ENCODE measurements at regions not wholly inside any gene's neighbourhood (a gene's known extent, or its start where the extent isn't known, plus 50 kb on each side); places are given as distances from the start of the nearest gene placed in this dataset.

DNA sequence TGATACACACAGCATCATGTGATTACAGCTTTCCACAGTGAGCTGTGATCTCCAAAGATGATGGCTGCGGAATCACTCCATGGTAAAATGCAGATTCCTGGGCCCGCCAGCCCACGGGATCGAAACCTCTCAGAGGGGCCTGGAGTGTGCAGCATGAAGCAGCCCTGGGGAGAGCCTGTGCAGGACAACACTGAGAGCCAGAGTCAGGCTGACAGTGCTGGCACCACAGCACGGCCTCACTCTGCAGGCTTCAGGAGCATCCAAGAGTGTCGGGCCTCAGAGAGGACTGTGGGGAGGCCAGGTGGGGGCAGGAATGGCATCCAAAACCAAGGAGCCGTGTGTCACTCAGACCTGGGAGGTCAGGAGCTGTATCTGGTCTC lies 533.4 kb downstream of the TCERG1L start:
- DNase-seq, result no peak

DNA sequence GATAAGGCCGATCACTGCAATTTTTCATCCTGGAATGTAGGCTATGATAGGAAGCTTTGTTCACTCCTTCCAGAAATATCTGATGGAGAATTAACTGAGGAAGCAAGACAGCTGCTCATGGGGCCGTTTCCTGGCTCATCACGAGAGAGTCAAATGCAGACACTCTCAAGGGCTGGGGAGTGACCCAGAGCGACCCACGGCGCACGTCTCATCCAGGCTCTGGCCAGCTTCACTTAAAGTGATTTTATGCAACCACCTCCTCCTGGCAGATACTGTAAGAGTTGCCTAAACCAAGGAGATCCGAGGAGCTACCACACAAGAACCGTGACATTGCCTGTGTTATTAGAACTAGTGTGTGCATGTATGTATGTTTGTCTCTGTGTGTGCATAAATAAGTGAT lies 530.8 kb downstream of the TCERG1L start:
- DNase-seq, result no peak

DNA sequence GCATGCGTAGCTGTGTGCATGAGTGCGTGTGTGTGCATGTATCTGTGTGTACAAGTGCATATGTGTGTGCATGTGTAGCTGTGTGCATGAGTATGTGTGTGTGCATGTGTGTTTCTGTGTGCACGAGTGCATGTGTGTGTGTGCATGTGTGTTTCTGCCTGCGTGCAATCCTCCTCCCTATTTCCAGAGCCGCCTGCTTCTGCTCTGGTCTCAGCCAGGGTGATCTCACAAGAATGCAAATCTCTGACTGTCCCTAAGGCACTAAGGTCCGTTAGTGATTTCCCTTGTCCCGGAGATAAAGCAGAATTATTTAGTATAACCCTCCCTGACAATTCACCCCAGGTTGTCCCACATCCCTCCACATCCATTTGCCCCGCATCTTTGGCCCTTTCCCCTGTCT lies 530.3 kb downstream of the TCERG1L start:
- no peak for DNase-seq

DNA sequence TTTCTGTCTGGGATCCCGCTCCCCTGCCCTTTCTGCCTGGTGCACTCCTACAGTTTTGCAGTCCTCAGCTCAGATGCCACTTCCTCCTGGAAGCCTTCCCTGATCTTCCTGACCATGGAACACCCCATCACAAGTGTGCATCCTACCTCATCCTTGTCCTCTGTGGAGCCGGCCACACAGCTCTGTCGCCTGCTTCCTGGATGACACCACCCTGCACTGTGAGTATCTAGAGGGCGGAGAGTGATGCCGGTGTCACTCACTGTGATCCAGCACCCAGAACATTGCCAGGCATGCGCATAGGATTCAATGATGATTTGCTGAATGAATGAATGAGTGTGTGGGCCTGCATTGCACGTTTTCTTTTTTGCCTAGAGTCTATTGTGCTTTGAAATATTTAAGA lies 529.9 kb downstream of the TCERG1L start:
- no peak for DNase-seq

DNA sequence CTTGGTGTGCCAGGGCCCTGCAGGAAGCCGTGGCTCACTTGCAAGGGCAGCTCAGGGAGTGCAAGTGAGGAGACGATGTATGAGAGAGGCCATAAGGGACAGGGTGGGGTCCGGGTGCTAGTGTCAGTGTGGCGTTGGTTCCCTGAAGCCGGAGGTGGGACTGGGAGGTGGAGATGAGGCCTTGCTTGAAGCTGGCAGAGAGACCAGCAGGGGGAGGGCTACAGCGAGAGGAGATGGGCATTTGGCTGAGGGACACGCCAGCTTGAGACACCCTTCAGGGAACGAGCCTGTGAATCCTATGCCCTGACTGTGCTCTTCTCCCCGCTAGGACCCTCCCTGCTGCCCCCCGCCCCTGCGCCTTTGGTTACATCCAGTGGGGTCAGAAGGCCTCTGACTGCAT lies 529.1 kb downstream of the TCERG1L start:
- DNase-seq, result no peak

DNA sequence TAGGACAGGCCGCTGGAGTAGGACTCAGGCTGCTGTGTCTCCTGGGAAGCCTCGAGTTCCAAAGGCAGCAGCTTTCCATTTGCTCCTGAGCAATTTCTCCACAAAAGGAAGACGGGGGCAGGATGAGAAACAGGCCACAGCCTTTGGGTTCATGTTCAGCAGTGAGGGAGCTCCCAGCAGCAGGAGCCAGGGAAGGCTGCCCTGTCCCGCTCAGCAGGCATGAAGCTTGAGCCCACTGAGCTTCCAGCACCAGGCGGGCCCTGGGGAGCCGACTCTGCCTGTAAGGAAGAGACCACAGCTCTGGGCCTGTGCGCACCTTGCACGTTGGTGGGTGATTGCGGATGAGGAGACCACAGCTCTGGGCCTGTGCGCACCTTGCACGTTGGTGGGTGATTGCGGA lies 527.2 kb downstream of the TCERG1L start:
- DNase-seq, result no peak

DNA sequence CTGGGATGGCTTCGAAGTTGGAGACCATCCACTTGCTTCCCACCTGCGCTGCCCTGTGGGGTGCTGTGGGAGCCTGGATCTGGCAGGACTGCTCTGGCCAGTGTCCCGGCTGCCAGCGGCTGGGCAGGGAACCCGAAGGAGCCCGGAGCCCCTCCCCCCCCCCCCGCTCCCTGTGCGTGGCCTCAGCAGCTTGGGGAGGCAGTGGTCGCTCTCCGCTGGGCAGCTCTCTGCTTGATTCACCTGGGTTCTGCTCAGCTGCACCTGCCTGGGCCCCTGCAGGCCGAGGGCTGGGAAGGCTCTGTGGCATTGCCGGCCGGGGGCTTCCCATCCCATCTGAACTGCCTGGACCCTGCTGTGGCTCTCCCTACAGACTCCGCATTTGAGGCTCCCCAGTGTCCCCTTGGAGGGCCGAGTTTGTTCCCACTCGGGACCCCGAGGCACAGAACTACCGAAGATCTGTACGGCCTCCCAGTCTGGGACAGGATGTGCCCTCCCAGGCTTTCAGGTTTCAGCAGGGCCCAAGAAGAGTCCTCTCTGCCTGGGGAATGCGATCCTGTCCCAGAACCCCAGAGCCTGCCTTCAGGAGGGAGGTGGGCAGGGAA lies 525.1 kb downstream of the TCERG1L start:
- DNase-seq, result no peak

DNA sequence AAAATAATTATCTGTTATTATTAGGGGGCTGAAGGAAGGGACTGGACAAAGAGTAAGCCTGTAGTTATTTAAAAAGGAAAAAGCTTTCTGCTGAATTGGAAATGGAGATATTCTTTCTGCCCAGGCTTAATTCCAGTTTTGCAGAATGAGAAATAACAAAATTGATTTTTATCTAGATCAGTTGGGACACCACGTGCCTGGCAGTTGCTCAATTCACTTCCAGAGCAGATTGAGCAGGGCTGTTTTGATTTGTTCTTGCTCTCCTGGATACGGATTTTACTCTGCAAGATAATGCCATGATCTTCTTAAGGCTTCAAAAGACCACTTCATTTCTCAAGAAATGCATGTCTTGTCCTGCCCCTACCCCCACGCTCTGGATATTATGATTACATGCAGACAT lies 524.3 kb downstream of the TCERG1L start:
- no peak for DNase-seq

DNA sequence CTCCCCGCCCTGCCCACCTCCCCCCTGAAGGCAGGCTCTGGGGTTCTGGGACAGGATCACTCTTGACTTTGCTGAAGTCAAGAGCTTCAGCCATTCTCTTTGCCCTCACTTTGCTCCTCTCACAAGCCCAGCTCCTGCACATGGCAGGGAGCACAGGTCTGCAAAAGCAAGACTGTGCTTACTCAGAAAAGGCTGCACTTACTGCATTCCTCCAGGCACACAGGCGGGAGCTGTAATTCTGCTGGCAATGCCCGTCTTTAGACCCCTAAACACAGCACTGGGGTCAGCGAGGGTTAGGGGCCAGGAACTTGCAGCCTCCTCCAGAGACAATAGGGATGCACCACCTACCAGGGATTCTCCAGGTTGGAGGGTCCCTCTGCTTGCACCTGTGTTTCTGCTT lies 523.7 kb downstream of the TCERG1L start:
- no peak for DNase-seq

DNA sequence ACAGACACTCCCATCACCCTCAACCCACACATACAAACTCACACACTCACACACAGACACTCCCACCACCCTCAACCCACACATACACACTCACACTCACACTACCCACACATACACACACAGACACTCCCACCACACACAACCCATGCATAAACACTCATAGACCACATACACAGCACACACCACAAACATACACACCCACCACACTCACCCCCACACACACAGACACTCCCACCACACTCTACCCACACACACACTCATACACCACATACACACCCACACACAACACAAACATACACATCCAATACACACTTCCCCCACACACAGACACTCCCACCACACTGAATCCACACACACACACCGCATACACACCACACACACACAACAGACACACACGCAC lies 521.2 kb downstream of the TCERG1L start:
- no peak for DNase-seq

DNA sequence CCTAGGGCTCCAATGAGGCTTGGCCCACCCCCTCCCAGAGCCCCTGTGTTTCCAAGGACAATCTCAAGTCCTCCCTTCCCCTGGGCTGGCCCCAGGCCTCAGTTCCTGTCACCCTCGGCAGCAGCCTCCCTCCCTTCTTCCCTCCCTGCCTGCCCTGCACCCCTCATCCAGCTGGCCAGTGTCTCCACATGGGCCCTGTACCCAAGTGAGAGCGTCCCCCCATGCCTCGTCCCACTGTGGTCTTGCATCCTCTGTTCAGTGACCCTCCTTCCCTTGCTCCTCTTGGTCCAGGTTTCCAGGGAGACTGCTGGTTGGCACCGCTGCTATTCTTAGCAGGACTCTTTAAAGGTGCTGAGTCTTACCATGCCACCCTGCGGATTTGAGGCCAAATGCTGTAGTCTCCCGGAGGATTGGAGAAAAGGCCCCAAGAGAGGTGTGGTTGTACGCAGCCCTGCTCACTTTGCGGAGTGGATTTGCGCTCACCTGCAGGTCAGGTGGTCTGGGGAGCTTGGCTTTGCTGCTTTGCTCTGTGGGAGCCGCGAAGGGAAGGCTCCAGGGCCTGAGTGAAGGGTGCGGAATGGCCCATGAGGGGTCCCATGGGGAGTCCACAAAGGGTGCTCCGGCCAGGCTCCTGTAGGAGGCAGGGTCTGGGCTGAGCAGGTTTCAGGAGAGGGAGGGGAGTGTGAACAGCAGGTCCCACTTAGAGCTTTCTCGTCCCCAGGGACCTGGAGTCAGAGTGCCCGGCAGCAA lies 519.2 kb downstream of the TCERG1L start:
- DNase-seq, result no peak

DNA sequence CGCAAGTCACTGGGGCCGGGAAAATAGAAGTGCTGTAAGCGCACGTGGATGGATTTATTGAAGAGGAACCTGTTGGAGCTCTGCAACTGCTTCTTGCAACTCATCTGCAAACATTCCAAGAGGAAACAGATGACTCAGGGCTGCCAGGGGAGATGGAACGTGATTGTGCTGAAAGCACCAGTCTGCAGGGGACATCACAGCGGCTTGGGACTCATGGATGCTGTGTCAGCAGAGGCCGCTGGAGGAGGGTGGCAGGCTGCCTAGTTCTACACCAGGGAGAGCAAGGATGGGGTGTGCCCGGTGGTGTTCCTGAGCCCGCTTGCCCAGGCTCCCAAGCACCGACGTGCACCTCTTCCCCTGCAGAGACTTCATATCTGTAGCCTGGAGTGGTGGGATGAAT lies 515.7 kb downstream of the TCERG1L start:
- no peak for DNase-seq

DNA sequence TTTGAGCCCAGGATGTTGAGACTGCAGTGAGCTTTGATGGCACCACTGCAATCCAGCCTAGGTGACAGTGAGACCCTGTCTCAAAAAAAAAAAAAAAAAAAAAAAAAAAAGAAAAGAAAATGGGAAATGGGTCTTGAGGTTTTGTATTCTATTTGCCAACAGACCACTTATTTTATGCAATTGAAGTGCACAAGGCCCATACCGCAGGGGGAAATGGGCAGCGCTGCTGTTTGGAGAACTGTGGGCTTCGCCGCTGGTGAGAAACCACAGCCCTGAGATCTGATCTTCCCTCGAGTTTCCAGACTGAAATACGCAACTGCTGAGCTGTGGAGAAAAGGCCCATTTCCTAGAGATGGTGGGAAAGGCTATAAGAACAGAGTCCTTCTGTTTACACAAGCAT lies 512.0 kb downstream of the TCERG1L start:
- no peak for DNase-seq

DNA sequence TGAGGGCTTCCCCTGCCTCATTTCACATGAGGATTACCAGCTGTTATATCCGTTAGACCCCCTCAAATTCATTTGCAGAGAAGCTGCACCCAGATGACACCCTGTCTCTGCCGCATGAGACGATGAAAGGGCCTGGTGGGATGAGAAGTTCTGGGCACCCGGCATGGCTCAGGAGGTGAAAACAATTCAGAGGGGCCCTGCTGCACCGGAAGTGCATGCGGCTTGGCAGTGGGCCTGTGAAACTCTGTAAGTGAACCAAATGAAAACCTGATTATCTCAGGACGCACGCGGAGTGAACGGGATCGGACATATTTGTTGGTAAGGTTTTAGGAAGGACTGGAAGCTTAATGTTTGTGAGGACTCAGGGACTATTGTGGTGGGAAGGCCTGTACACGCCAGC lies 511.2 kb downstream of the TCERG1L start:
- no peak for DNase-seq

DNA sequence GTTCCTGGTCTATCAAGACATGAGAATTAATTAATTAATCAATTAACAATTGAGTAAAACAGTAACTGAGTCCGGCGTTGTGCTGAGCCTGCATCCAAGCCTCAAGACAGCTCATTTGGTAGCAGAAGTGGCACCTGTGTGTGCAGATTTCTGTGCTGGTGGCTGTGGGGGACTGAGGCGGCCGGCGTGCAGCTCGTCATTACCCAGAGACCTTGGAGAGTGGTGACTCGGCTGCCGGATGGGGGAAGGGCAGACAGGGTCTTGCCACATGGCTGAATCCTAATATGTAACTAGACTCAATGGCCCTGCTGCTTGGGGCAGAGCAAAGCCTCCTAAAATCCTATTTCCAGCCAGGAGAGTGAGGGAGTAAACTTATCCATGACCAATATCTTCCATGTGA lies 510.2 kb downstream of the TCERG1L start:
- no peak for DNase-seq

DNA sequence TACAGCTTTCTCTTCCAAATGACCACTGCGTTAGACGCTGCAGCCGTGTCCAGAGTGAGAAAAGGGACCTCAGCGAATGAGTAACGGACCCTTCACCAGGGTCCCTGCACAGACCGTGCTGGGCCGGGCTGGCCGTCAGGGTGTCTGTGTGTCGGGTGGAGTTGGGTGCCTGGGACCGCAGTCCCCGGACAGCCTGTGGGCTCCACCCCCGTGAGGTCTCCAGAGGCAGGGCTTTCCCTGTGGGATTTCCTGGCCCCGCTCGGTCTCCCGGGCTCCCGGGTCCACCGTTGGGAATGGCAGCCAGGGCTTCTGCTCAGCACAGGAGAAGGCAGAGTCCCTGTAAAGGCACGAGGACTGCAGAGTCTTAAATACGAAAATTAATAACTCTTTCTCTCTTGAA lies 509.7 kb downstream of the TCERG1L start:
- DNase-seq, result no peak

DNA sequence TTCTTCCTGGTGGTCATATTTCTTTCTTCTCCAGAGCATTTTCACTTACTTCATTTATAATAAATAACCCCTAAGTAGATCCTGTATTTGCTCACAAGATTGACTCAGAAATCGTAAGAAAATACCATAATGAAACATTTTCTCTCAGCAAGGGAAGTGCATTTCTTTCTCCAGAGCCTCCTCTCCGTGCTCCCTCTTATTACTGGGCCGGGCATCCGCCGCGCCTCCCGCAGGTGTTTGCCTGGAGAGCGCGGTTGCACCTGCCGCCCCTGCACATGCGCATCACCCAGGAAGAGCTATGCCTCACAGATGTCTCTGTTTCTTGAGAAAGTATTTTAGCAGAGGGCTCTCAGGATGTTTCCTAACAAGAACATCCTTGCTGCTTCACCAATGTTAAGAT lies 509.2 kb downstream of the TCERG1L start:
- DNase-seq, result no peak

DNA sequence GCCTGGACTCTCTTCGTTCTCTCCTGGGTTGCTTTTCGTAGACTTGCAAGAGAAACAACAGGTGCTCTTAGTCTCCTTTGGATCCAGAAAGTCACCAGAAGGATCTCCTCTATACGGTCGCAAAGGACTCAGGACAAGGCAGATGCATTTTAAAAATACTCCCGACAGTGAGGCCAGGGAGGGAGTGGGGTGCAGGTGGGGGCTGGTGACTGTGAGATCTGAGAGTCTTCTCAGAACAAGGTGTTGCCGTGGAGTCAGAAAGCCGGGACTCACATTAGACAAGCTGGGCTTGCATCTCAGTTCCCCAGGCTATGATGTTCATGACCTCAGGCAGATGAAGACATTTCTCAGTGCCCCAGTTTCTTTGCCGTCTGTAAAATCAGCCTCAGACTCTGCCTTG lies 507.2 kb downstream of the TCERG1L start:
- no peak for DNase-seq

DNA sequence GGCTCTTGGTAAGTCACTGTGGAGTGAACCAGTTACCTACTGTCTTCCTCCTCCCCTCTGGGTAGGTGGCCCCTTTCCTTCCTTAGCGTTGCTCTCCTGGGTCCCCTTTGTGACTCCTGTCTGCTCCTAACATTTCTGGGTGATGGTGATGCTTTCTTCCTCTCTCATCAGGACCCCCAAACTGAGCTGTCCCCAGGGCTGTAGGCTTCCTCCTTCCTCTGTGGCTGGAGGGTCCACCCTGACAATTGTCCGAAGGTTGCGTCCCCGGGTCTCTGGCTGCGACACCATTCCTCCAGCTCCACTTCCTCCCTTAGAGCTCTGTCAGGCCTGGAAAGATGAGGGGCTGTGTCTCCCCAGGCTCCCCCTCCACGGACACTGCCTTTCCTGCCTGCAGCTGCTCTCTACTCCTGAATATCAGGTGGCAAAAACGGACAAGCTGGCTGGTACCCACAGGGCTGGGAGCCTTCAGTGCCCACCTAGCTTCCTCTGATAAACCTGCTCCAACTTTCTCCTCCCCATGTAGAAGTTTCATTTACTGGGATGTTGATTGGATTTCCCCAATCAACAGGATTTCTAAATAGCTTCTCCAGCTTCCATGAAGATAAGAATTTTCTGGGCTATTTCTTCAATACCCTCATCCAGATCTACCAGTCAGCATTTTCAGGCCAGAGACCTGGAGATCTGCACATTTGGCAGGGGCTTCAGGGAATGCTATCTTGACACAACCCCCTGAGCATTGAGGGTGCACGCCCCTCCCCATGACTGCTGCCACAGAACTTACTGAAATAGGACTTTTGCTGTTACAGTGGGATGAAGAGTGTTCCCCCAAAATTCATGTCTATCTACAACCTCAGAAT lies 506.5 kb downstream of the TCERG1L start:
- DNase-seq, result no peak

DNA sequence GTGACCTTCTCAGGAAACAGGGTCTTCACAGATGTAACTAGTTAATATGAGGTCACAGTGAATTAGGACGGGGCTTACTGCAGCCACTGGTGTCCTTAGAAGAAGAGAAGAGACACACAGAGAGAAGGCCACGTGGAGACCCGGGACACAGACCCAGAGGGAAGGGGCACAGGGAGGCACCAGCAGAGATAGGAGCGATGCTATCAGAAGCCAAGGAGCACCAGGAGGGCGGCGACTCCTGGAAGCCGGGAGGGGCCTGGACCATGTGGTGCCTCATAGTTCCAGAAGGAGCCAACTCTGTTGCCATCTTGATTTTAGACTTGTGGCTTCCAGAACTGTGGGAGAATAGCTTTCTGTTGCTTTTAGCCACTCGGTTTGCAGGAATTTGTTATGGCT lies 505.9 kb downstream of the TCERG1L start:
- DNase-seq, result no peak

DNA sequence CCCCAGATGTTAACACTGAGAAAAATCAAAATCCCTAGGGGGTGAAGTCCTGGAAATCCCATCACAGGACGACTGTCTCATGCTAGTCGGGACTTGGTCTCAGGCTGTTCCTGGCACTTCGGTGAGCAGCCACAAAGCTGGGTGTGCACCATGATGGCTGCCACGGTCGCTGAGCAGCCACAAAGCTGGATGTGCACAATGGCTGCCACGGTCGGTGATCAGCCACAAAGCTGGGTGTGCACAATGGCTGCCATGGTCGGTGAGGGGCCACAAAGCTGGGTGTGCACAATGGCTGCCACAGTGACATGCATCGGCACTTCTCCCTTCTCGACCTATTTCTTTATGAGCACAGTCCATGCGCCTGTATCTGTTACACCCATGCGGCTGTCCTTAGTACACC lies 505.1 kb downstream of the TCERG1L start:
- DNase-seq, result no peak

DNA sequence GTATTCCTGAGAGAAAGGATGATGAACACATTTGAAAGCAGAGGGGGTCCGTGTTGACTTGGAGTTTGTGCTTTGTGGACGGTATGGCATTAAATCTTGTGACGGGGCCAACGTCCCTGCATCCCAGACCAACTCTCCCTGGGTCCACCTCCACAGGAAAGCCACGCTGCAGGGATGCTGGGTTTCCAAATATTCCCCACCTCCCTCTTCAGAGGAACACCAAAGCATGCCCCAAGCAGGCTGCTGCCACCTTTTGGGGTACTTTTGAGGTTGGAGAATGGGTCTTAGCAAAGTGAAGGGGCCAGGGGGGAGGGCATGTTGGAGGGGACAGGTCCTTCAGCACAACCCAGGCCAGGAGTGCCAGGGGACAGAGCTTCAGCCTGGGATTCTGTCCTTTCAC lies 504.4 kb downstream of the TCERG1L start:
- DNase-seq, result no peak

DNA sequence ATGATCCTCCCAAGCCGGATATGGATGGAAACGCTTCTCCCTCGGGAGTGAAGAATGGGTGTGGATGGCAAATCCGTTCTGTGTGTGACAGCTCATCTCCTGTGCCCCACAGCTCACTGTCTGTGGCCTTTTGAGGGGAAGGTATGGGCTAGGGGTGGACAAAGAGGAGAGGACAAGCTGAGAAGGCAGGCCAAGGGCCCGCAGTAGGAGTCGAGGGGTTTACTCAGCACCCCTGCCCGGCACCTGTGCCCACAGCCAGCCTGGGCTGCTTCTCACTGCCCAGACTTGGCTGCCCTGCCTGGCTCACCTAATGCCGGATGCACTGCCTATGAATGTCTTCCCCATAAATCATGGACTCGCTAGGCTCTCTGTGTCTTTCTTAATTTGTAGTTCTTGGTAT lies 503.8 kb downstream of the TCERG1L start:
- no peak for DNase-seq

DNA sequence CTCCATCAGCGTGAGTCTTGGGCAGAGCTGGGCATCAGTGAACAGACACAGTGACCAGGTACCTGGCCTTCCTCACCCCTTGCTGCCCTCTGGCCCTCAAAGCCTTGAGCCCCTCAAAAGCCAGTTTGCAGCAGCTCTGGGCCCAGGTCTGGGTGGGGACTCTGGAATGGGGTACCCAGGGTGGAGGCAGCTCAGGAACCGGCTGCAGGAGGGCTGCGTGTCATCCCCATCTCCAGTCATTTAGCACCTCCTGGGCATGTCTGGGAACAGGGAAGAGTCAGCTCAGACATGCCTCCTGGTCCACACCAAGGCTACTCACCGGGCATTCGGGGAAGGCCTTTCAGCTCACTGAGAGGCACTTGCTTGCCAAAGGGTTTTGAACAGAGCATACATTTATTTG lies 503.3 kb downstream of the TCERG1L start:
- no peak for DNase-seq
